Islet precursor cell (in vitro differentiated cells): ENCODE measurements at regions not wholly inside any gene's neighbourhood (a gene's known extent, or its start where the extent isn't known, plus 50 kb on each side); places are given as distances from the start of the nearest gene placed in this dataset.
"Not testable (repeated sequence)": the region's sequence is repeated elsewhere in the genome, so short reads cannot be mapped to it uniquely, and the experiment has no call there.

Experiments
- DNase-seq: peaks from one replicate; pipeline ENCODE4 v3.0.0-alpha.2; 2018

- no peak for DNase-seq
These were observed 99.9 kb downstream of the AREG start for GRCh38 chr4:74544655-74545361.

DNA sequence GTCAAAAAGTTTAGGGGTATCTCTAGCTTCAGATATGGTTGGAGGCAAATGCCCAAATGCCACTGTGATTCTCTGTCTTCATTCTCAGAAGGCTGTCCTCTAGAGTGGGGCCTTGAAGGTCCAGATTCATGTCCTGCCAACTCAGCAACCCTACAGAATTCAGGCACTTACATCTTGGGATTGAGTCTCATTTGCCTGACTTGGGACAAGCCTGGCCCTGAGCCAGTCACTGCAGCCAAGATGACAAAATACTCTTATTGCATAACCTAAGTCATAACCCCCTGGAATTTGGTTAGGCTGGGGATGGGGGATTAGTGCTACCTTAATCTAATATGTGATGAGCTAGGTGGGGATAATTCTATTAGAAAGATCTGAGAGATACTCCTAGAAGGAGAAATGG lies 100.5 kb downstream of the AREG start:
- no peak for DNase-seq

- no peak for DNase-seq
These were observed 101.1 kb downstream of the AREG start for GRCh38 chr4:74546057-74546456.

GRCh38 chr4:74547042-74547441 lies 102.1 kb downstream of the AREG start:
- no peak for DNase-seq

DNA sequence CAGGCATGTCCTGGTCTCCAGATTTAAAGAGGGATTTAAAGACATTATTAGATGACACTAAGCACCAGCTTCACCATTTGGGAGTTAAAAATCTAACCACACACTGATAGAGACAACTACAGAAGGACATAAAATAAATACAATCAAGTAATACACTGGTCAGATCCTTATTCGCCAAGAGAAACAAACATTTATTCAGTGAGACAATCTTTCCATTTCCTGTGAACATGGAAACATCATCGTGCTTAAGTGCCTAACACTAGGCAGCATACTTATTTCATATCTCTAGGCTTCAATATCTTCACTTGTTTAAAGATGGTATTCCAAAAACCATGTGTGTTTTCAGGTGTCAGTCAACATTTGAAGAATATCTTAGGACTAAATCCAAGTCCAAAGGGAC lies 103.6 kb downstream of the AREG start:
- DNase-seq, result no peak

DNA sequence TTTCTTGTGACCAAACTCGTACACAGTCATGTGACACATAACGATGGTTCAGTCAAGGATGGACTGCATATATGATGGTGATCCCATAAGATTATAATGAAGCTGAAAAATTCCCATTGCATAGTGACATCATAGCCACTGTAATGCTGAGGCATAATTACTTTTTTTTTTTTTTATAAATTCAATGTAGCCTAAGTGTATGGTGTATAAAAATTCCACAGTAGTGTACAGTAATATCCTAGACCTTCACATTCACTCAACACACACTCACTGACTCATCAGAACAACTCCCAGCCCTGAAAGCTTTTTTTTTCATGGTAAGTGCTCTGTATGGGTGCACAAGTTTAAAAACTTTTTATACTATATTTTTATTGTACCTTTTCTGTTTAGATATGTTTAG lies 105.0 kb downstream of the AREG start:
- no peak for DNase-seq

DNA sequence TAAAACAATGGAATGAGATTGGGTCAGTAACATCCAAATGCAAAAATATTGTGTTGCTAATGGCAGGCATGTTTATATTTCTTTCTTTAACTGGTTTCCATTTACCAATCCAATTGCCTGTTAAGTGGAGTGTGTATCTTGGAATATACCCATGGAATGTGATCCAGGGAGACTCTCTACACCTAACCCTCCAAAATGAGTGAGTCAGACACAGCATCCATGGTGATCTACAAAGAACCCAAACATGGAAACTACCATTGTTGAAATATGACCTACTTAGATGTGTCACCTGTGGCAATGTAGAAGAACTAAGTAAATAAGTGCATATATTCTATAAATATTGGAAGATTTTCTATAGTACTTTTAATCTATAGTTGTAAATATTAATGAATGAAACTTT lies 110.3 kb downstream of the AREG start:
- DNase-seq, result no peak

- DNase-seq, result no peak
These were observed 110.9 kb downstream of the AREG start for GRCh38 chr4:74555843-74556242.

DNA sequence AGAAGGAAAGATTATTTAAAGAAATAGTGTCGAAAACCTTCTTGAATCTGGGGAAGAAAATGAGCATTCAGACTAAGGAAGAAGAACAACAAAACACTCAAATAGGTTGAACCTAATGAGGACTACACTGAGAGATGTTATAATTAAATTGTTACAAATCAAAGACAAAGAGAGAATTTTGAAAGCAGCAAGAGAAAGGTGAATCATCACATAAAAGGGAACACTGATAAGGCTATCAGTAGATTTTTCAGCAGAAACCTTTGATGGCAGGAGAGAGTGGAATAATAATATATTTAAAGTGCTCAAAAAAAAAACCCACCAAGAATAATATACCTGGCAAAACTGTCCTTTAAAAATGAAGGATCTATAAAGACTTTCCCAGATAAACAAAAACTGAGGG lies 114.9 kb downstream of the AREG start:
- DNase-seq, result no peak

GRCh38 chr4:74567981-74568380 lies 123.0 kb downstream of the AREG start:
- no peak for DNase-seq

- no peak for DNase-seq
These were observed 125.2 kb downstream of the AREG start for GRCh38 chr4:74570095-74570494.

GRCh38 chr4:74578329-74578728 lies 133.4 kb downstream of the AREG start:
- no peak for DNase-seq

GRCh38 chr4:74578865-74579264 lies 133.9 kb downstream of the AREG start:
- DNase-seq, result not testable (repeated sequence)

GRCh38 chr4:74583089-74583700 lies 138.3 kb downstream of the AREG start:
- no peak for DNase-seq

DNA sequence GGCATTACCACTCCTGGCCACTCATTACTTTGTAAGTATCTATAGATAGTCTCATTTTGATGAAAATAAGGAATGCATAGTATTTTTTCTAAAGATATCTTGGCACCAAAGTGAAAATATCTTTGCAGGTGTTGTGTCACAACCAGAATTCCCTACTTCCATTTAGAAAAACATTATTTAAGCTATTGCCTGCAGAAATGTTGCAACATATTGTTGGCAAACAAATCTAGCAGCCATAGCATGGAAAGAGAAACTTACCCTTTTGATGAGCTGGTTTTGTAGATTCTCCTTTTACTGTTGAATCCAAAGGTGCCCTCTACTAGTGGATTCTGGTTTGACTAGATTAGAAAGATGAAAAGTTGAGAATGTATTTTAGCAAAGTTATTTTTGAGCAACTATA lies 138.8 kb downstream of the AREG start:
- no peak for DNase-seq

GRCh38 chr4:74588350-74588749 lies 143.4 kb downstream of the AREG start:
- no peak for DNase-seq

DNA sequence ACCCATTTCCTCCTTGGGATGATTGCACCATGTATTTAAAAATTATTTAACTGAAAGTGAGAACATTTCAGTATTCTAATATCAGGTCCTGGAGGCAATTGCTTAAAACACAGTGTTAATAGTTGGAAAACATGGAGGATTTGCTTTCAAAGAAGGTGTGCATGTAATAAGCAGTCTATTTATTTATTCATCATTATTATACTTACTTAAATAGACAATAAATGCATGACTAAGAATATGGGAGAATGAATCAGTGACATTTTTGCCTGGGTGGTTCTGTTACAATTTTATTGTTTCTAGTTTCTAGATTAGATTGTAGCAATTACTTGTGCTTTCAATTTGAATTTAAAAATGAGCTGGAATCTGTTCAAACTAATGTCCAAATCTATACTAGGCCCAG lies 145.5 kb downstream of the AREG start:
- no peak for DNase-seq

GRCh38 chr4:74598611-74599325 lies 153.8 kb downstream of the AREG start:
- DNase-seq, result no peak

DNA sequence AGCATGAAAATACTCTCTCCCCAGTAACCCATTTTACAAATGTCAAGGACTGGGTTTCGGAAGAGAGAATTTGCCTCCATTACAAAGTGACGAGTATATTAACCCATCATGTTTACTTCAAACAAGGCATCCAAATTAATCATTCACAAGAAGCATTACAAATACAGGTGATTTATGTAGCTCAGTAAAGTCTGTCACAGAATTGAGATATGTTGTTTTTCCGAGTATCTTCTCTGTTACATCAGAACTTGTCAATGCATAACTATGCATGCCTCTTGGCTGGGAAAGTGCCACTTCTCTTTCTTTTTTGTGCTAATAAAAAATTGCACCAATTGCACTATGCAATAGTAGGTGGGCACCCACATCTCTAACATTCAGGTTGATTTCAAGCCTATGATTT lies 158.2 kb downstream of the AREG start:
- no peak for DNase-seq

DNA sequence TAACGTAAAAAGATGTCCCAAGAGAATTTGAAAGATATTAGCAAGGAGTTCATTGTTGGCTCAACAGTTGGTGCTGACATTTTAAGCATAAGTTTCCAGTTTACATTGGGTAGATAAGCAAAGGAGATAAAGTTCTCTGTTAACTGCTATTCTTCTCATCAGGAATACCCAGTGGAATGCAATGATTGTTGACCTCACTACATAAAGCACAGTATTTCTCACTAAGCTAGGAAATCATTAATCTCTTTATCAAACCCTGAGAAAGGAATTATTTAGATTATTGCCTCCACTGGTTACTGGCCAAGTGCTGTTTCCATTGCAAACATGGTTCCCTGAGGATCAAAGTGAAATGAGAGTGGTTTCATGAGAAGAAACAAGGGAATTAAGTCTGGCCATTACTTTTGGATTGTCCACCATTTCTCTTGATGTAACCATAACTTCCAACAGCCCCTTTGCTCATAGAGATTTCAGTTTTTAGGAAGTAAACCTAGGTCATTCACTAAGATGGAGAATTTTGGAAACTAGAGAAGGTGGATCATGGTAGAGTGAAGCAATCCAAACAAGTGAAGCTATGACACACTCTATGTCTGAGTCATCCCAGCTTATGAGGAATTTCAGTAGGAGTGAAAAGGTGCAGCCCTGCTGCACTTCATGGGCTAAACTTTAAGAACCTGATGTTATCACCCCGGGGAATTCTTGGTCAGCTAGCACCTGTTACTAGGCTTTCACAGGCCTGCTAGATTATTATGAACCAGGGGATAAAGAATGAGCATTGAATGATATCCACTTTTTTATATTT lies 163.4 kb downstream of the AREG start:
- no peak for DNase-seq

- no peak for DNase-seq
These were observed 165.6 kb downstream of the AREG start for GRCh38 chr4:74610491-74610890.

DNA sequence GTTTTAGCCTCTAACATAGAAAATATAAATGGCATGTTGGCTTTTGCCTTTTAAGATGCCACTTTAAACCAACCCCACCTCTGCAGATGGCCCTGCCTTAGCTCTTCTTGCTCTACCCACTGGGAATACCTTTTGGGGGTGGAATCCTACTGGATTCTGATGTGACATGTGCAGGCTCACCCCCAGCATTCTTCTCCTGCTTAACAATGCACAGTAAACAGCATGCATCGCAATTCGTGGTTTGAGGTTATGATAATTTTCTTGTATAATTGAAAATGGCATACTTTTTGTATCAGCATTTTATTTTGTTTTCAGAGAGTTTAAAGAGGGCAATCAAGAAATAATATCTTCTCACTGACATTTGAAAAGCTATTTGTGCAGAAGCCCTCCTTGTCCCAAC lies 167.9 kb downstream of the AREG start:
- DNase-seq, result no peak

GRCh38 chr4:74613266-74613665 lies 168.3 kb downstream of the AREG start:
- DNase-seq, result no peak

DNA sequence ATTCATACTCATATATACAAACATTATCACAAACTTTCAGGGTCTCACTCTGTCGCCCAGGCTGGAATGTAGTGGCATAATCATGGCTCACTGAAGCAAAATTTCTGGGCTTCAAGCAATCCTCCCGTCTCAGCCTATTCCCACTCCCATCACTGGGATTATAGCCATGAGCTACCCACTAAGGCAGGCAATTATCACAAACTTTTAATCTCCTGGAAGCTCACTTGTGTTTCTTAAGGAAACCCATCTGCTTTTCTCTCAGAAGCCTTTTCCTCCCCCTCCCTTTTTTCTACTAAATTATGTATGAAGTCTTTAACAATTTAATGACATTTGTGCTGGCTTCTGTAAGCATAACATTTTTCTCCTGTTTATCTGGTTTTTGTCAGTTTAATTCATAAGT lies 170.5 kb downstream of the AREG start:
- DNase-seq, result no peak
